SW480 (cell line): ENCODE measurements at regions not wholly inside any gene's neighbourhood (a gene's known extent, or its start where the extent isn't known, plus 50 kb on each side); places are given as distances from the start of the nearest gene placed in this dataset.

Experiments used
- DNase-seq: peaks from one replicate; pipeline ENCODE4 v3.0.0-alpha.2; 2016; ENCODE audit warnings: low spot score

- no peak for DNase-seq
Observed at GRCh38 chr14:86513564-86513963, 983.6 kb downstream of the FLRT2 start.

GRCh38 chr14:86513056-86513455 lies 983.1 kb downstream of the FLRT2 start:
- no peak for DNase-seq

GRCh38 chr14:86510491-86510890 lies 980.5 kb downstream of the FLRT2 start:
- no peak for DNase-seq

- no peak for DNase-seq
Observed at GRCh38 chr14:86505808-86506207, 975.9 kb downstream of the FLRT2 start.

GRCh38 chr14:86501611-86502010 lies 971.7 kb downstream of the FLRT2 start:
- no peak for DNase-seq

- no peak for DNase-seq
Observed at GRCh38 chr14:86491743-86492142, 961.8 kb downstream of the FLRT2 start.

- no peak for DNase-seq
Observed at GRCh38 chr14:86481104-86481503, 951.2 kb downstream of the FLRT2 start.

GRCh38 chr14:86464341-86464740 lies 934.4 kb downstream of the FLRT2 start:
- no peak for DNase-seq

- no peak for DNase-seq
Observed at GRCh38 chr14:86462193-86462753, 932.3 kb downstream of the FLRT2 start.

GRCh38 chr14:86457481-86458135 lies 927.7 kb downstream of the FLRT2 start:
- DNase-seq = no peak

- DNase-seq = no peak
Observed at GRCh38 chr14:86450085-86450484, 920.1 kb downstream of the FLRT2 start.

GRCh38 chr14:86442135-86442534 lies 912.2 kb downstream of the FLRT2 start:
- DNase-seq = no peak

- no peak for DNase-seq
Observed at GRCh38 chr14:86430853-86431252, 900.9 kb downstream of the FLRT2 start.

GRCh38 chr14:86423214-86423613 lies 893.3 kb downstream of the FLRT2 start:
- no peak for DNase-seq

GRCh38 chr14:86420131-86420530 lies 890.2 kb downstream of the FLRT2 start:
- DNase-seq = no peak

- DNase-seq = no peak
Observed at GRCh38 chr14:86414146-86414545, 884.2 kb downstream of the FLRT2 start.

- DNase-seq = no peak
Observed at GRCh38 chr14:86404989-86405649, 875.2 kb downstream of the FLRT2 start.

- no peak for DNase-seq
Observed at GRCh38 chr14:86404425-86404824, 874.5 kb downstream of the FLRT2 start.

- DNase-seq = no peak
Observed at GRCh38 chr14:86402545-86402944, 872.6 kb downstream of the FLRT2 start.

GRCh38 chr14:86391085-86391484 lies 861.1 kb downstream of the FLRT2 start:
- DNase-seq = no peak

- DNase-seq = no peak
Observed at GRCh38 chr14:86388216-86388615, 858.3 kb downstream of the FLRT2 start.

GRCh38 chr14:86373886-86374285 lies 843.9 kb downstream of the FLRT2 start:
- no peak for DNase-seq

GRCh38 chr14:86372402-86372801 lies 842.5 kb downstream of the FLRT2 start:
- DNase-seq = no peak

- no peak for DNase-seq
Observed at GRCh38 chr14:86364634-86365033, 834.7 kb downstream of the FLRT2 start.
